A549 (cell line): ENCODE measurements at regions not wholly inside any gene's neighbourhood (a gene's known extent, or its start where the extent isn't known, plus 50 kb on each side); places are given as distances from the start of the nearest gene placed in this dataset.

ENCODE experiments used
- ATAC-seq, 2 experiments: fragments of 200-7000 bp in 1 of 2; fragments of >200 bp in 1 of 2; cut with Nextera tagmentation in 1 of 2; cut with Tn5 transposase in 1 of 2; 3 replicates each; pipeline versions ENCODE4 v1.8.0 to v1.9.1; 2018 to 2020; ENCODE audit warnings: mild to moderate bottlenecking in 1 of 2, moderate library complexity in 1 of 2
- CTCF ChIA-PET: fragments of 300-600 bp; sonication (Branson Sonifier 250); formaldehyde crosslinking; extraction: SDS; loops from one replicate; lab custom pipeline; 2021; ENCODE audit warnings: antibody characterized with exemption, inconsistent platforms; lab: Yijun Ruan, JAX
- POLR2A ChIA-PET: fragments of 350-600 bp; formaldehyde crosslinking; extraction: SDS; loops from one replicate; lab custom pipeline; 2021; ENCODE audit warnings: antibody characterized with exemption, inconsistent platforms; lab: Yijun Ruan, JAX
- DNase-seq, 2 experiments: peaks; one replicate each; pipeline versions ENCODE4 v3.0.0 to v3.0.0-alpha.2; 2011 to 2016; ENCODE audit warnings: low read depth in 1 of 2, low spot score in 1 of 2
- FAIRE-seq: peaks from 2 replicates; lab custom pipeline; 2011; peaks lifted over from hg19 to GRCh38; lab: Jason Lieb, UNC
- H3K27ac ChIP-seq, 2 experiments: fragments of >200 bp; sonication (Bioruptor Twin); formaldehyde crosslinking; 3 replicates each; pipeline ENCODE4 v1.5.1; 2016 to 2017
- H3K4me1 ChIP-seq: fragments of >200 bp; sonication (Bioruptor Twin); formaldehyde crosslinking; 3 replicates; pipeline ENCODE4 v1.6.1; 2016
- H3K4me2 ChIP-seq: fragments of >200 bp; sonication (Bioruptor Twin); formaldehyde crosslinking; 3 replicates; pipeline ENCODE4 v1.6.1; 2016
- H3K4me3 ChIP-seq: fragments of >200 bp; sonication (Bioruptor Twin); formaldehyde crosslinking; 3 replicates; pipeline ENCODE4 v1.5.1; 2016
- H3K9me3 ChIP-seq: fragments of >200 bp; sonication (Bioruptor Twin); formaldehyde crosslinking; 3 replicates; pipeline ENCODE4 v1.6.1; 2016
- ATOH8 ChIP-seq: fragments of 250-450 bp; sonication (Bioruptor Pico); IDR thresholded peaks from 2 replicates; pipeline ENCODE4 v1.5.0; 2020; ENCODE audit warnings: low read depth, mild to moderate bottlenecking, moderate library complexity
- CBX2 ChIP-seq: fragments of 200-600 bp; sonication (generic); IDR thresholded peaks from 2 replicates; pipeline ENCODE4 v1.6.1; 2016; ENCODE audit warnings: low read depth, mild to moderate bottlenecking, borderline replicate concordance
- EP300 ChIP-seq, 2 experiments: fragments of >200 bp; sonication (Bioruptor Twin); formaldehyde crosslinking; IDR thresholded peaks; 2 replicates in 1 of 2; 3 replicates in 1 of 2; pipeline ENCODE4 v1.6.1; 2016 to 2017
- FOSL2 ChIP-seq, 2 experiments: fragments of 450-650 bp in 1 of 2; fragments of >200 bp in 1 of 2; sonication (Bioruptor Twin) in 1 of 2; formaldehyde crosslinking; IDR thresholded peaks; 2 replicates each; pipeline versions ENCODE4 v1.5.0 to v1.6.1; 2016 to 2020; ENCODE audit warnings: mild to moderate bottlenecking in 1 of 2, moderate library complexity in 1 of 2
- GATA3 ChIP-seq: IDR thresholded peaks from 2 replicates; pipeline ENCODE4 v1.6.1; 2012; ENCODE audit warnings: borderline replicate concordance
- HDAC2 ChIP-seq: fragments of 200-600 bp; sonication (generic); IDR thresholded peaks from 2 replicates; pipeline ENCODE4 v1.6.1; 2016
- HES2 ChIP-seq: fragments of >200 bp; sonication (Bioruptor Twin); formaldehyde crosslinking; IDR thresholded peaks from 2 replicates; pipeline ENCODE4 v1.6.1; 2016
- HOXB5 ChIP-seq: fragments of 250-450 bp; sonication (Bioruptor Pico); IDR thresholded peaks from 2 replicates; pipeline ENCODE4 v1.5.0; 2020; ENCODE audit warnings: mild to moderate bottlenecking, moderate library complexity
- KDM1A ChIP-seq: fragments of 200-600 bp; sonication (generic); IDR thresholded peaks from 2 replicates; pipeline ENCODE4 v1.6.1; 2016; ENCODE audit warnings: low read depth, mild to moderate bottlenecking
- MAFK ChIP-seq: fragments of 450-650 bp; IDR thresholded peaks from 2 replicates; pipeline ENCODE4 v1.6.1; 2014; ENCODE audit not compliant: partially characterized antibody
- NFE2L2 ChIP-seq: fragments of 150-350 bp; conservative IDR thresholded peaks from 2 replicates; pipeline ENCODE4 v1.6.1; 2014; ENCODE audit warnings: low read length
- POLR2AphosphoS2 ChIP-seq: conservative IDR thresholded peaks from 2 replicates; pipeline ENCODE4 v1.6.1; 2012; ENCODE audit warnings: low read length, improper control_type of control experiment, inconsistent platforms
- RAD21 ChIP-seq, 2 experiments: fragments of >200 bp in 1 of 2; sonication (Bioruptor Twin) in 1 of 2; formaldehyde crosslinking in 1 of 2; IDR thresholded peaks in 1 of 2; conservative IDR thresholded peaks in 1 of 2; 2 replicates in 1 of 2; 3 replicates in 1 of 2; pipeline ENCODE4 v1.6.1; 2012 to 2018; ENCODE audit warnings: inconsistent platforms in 1 of 2
- RCOR1 ChIP-seq: fragments of 150-350 bp; IDR thresholded peaks from 2 replicates; pipeline ENCODE4 v1.6.1; 2014; ENCODE audit warnings: antibody characterized with exemption, low read length, low read depth
- REST ChIP-seq: fragments of 200-600 bp; sonication (generic); IDR thresholded peaks from 2 replicates; pipeline ENCODE4 v1.6.1; 2016; ENCODE audit warnings: antibody characterized with exemption, mild to moderate bottlenecking, moderate library complexity
- RFX5 ChIP-seq: fragments of 450-650 bp; IDR thresholded peaks from 2 replicates; pipeline ENCODE4 v1.7.1; 2014; ENCODE audit warnings: antibody characterized with exemption, mild to moderate bottlenecking, moderate library complexity
- RNF2 ChIP-seq: fragments of 200-600 bp; sonication (generic); IDR thresholded peaks from 2 replicates; pipeline ENCODE4 v1.6.1; 2016; ENCODE audit warnings: low read depth, mild to moderate bottlenecking, antibody characterized with exemption, moderate library complexity, borderline replicate concordance
- SMC3 ChIP-seq: fragments of >200 bp; sonication (Bioruptor Twin); formaldehyde crosslinking; IDR thresholded peaks from 3 replicates; pipeline ENCODE4 v1.6.1; 2018; ENCODE audit warnings: inconsistent platforms
- TP53 ChIP-seq: fragments of 250-450 bp; sonication (Bioruptor Pico); IDR thresholded peaks from 2 replicates; pipeline ENCODE4 v1.5.0; 2021; ENCODE audit warnings: mild to moderate bottlenecking, moderate library complexity
- USF2 ChIP-seq: fragments of 450-650 bp; IDR thresholded peaks from 2 replicates; pipeline ENCODE4 v1.6.1; 2014; ENCODE audit warnings: antibody characterized with exemption
- ZSCAN20 ChIP-seq: fragments of 250-450 bp; sonication (Bioruptor Pico); IDR thresholded peaks from 2 replicates; pipeline ENCODE4 v1.8.0; 2022; ENCODE audit warnings: mild to moderate bottlenecking, moderate library complexity
- WGBS: methylation state at CpG from one replicate; pipeline ENCODE4 v1.1.6; 2017; ENCODE audit errors: missing lambda C conversion rate; 5-methylcytosine and 5-hydroxymethylcytosine counted together

- H3K27ac ChIP-seq = no peak overlapping the region
- no peak for ATAC-seq
- FAIRE-seq = no peak
- H3K9me3 ChIP-seq = no peaks in the 10 kb centered on the region
- CTCF ChIA-PET = no interaction called here
- TF ChIP-seq MAFK = no peak
- no peak for TF ChIP-seq RAD21 (conservative IDR thresholded peaks at IDR 0.05 in 1 of 2, IDR thresholded peaks at IDR 0.05 in 1 of 2)
- TF ChIP-seq GATA3 = no peak
- no peak for TF ChIP-seq FOSL2 (IDR thresholded peaks at IDR 0.05)
- no peak for TF ChIP-seq FOSL2 (CRISPR knock-in tag; IDR thresholded peaks at IDR 0.05)
- no peak for TF ChIP-seq CBX2
- no peak for TF ChIP-seq EP300 (IDR thresholded peaks at IDR 0.05)
- no peak for TF ChIP-seq RFX5
- no peak for TF ChIP-seq ZSCAN20
- no peak for TF ChIP-seq RNF2
- no peak for TF ChIP-seq KDM1A
- no peak overlapping the region for H3K4me2 ChIP-seq
- POLR2A ChIA-PET = no interaction called here
- DNase-seq = no peak
- no peaks in the 10 kb centered on the region for H3K4me1 ChIP-seq
- no peak overlapping the region for H3K4me3 ChIP-seq
- 28% methylated on average over 6 of the region's 6 CpGs for WGBS
Measured at GRCh38 chrX:113529426-113530013, 688.9 kb upstream of the AMOT start.

- FAIRE-seq = no peak
Measured at GRCh38 chrX:113522814-113523213, 682.2 kb upstream of the AMOT start.

More at GRCh38 chrX:113522814-113523213, 682.2 kb upstream of the AMOT start:
- ATAC-seq (no peak), DNase-seq (no peak)
- ChIA-PET POLR2A (no interaction called here), CTCF (no interaction called here)
- H3K4me2 ChIP-seq = no peak overlapping the region
- H3K27ac ChIP-seq = no peak overlapping the region
- no peaks in the 10 kb centered on the region for H3K4me1 ChIP-seq
- no peak overlapping the region for H3K4me3 ChIP-seq
- WGBS = 50% methylated on average over 3 of the region's 3 CpGs
- H3K9me3 ChIP-seq = no peaks in the 10 kb centered on the region
- no peak for TF ChIP-seq ATOH8 (CRISPR knock-in tag)
- no peak for TF ChIP-seq RAD21 (conservative IDR thresholded peaks at IDR 0.05 in 1 of 2, IDR thresholded peaks at IDR 0.05 in 1 of 2)
- TF ChIP-seq TP53 (CRISPR knock-in tag) = no peak
- no peak for TF ChIP-seq EP300 (IDR thresholded peaks at IDR 0.05)
- TF ChIP-seq GATA3 = no peak
- no peak for TF ChIP-seq RCOR1
- TF ChIP-seq RFX5 = no peak
- no peak for TF ChIP-seq HES2
- no peak for TF ChIP-seq NFE2L2
- no peak for TF ChIP-seq USF2
- no peak for TF ChIP-seq SMC3
- no peak for TF ChIP-seq HDAC2
- TF ChIP-seq CBX2 = no peak
- no peak for TF ChIP-seq REST
- TF ChIP-seq POLR2AphosphoS2 = no peak
- no peak for TF ChIP-seq HOXB5 (CRISPR knock-in tag)
